Activated T-cell treated with anti-CD3 and anti-CD28 coated beads, Interleukin-2, amount 50 U/mL, for 72 hours (primary cell): ENCODE measurements at regions not wholly inside any gene's neighbourhood (a gene's known extent, or its start where the extent isn't known, plus 50 kb on each side); places are given as distances from the start of the nearest gene placed in this dataset.

Experiments used
- ATAC-seq, 2 donors: fragments of 150-1000 bp; cut with Tn5 transposase; replicated peaks in 1 of 2; 2 replicates each; pipeline ENCODE4 v1.10.0; 2021; ENCODE audit warnings: moderate library complexity in 2 of 2, mild to moderate bottlenecking in 1 of 2
- DNase-seq, 2 donors: peaks; one replicate each; pipeline ENCODE4 v3.0.0; 2021 to 2022; ENCODE audit warnings: mixed read lengths in 1 of 2
- H3K27ac Mint-ChIP-seq: one replicate; pipeline ENCODE4 v1.8.0; 2022; ENCODE audit warnings: mild to moderate bottlenecking, moderate library complexity, mixed read lengths
- H3K27me3 Mint-ChIP-seq: one replicate; pipeline ENCODE4 v1.8.0; 2022; ENCODE audit warnings: low read depth, mixed read lengths
- H3K36me3 Mint-ChIP-seq, 2 donors: one replicate each; pipeline ENCODE4 v1.8.0; 2022; ENCODE audit warnings: mixed read lengths in 2 of 2, mild to moderate bottlenecking in 1 of 2; ENCODE audit not compliant: insufficient read depth in 2 of 2
- H3K4me1 Mint-ChIP-seq: one replicate; pipeline ENCODE4 v1.8.0; 2022; ENCODE audit warnings: low read depth, mixed read lengths
- H3K4me3 Mint-ChIP-seq, 2 donors: one replicate each; pipeline ENCODE4 v1.8.0; 2022; ENCODE audit warnings: mild to moderate bottlenecking in 2 of 2, mixed read lengths in 2 of 2, moderate library complexity in 2 of 2
- H3K9me3 Mint-ChIP-seq, 2 donors: one replicate each; pipeline ENCODE4 v1.8.0; 2022; ENCODE audit warnings: mixed read lengths in 2 of 2

GRCh38 chr17:69732272-69732918, 317.9 kb downstream of the MAP2K6 start:
- Mint-ChIP-seq H3K27ac (no peak overlapping the region), H3K36me3 (no peaks in the 10 kb centered on the region), H3K9me3 (peaks cover 1 to 2% of the 10 kb centered on the region in 2 donors), H3K4me1 (no peaks in the 10 kb centered on the region), H3K4me3 (no peak overlapping the region), H3K27me3 (no peaks in the 10 kb centered on the region)
- ATAC-seq (no peak), DNase-seq (no peak)

GRCh38 chr17:69733171-69734012, 318.9 kb downstream of the MAP2K6 start:
- no peak for DNase-seq
- peaks cover 2% of the 10 kb centered on the region in 2 donors for H3K9me3 Mint-ChIP-seq

GRCh38 chr17:69734656-69735055, 320.2 kb downstream of the MAP2K6 start:
- ATAC-seq (no peak), DNase-seq (no peak)
- peaks cover 2 to 3% of the 10 kb centered on the region in 2 donors for H3K9me3 Mint-ChIP-seq
- H3K27me3 Mint-ChIP-seq = no peaks in the 10 kb centered on the region
- no peak overlapping the region for H3K27ac Mint-ChIP-seq
- no peak overlapping the region for H3K4me3 Mint-ChIP-seq
- H3K4me1 Mint-ChIP-seq = no peaks in the 10 kb centered on the region
- H3K36me3 Mint-ChIP-seq = no peaks in the 10 kb centered on the region

More at GRCh38 chr17:69733171-69734012, 318.9 kb downstream of the MAP2K6 start:
- Mint-ChIP-seq H3K36me3 (no peaks in the 10 kb centered on the region), H3K27ac (no peak overlapping the region), H3K27me3 (no peaks in the 10 kb centered on the region), H3K4me1 (no peaks in the 10 kb centered on the region), H3K4me3 (no peak overlapping the region)
- ATAC-seq = no peak

GRCh38 chr17:69735285-69735684, 320.8 kb downstream of the MAP2K6 start:
- no peaks in the 10 kb centered on the region for H3K36me3 Mint-ChIP-seq
- peaks cover 2 to 4% of the 10 kb centered on the region in 2 donors for H3K9me3 Mint-ChIP-seq
- ATAC-seq (no peak), DNase-seq (no peak)
- H3K4me1 Mint-ChIP-seq = no peaks in the 10 kb centered on the region
- no peak overlapping the region for H3K4me3 Mint-ChIP-seq
- no peak overlapping the region for H3K27ac Mint-ChIP-seq
- no peaks in the 10 kb centered on the region for H3K27me3 Mint-ChIP-seq

GRCh38 chr17:69743091-69743490, 328.6 kb downstream of the MAP2K6 start:
- DNase-seq (no peak), ATAC-seq (no peak)
- Mint-ChIP-seq H3K36me3 (peaks cover 2% of the 10 kb centered on the region in 2 donors), H3K27me3 (no peaks in the 10 kb centered on the region), H3K27ac (no peak overlapping the region), H3K4me3 (no peak overlapping the region), H3K4me1 (no peaks in the 10 kb centered on the region), H3K9me3 (peaks cover 0 to 6% of the 10 kb centered on the region in 2 donors)

GRCh38 chr17:69744512-69745070, 330.1 kb downstream of the MAP2K6 start:
- no peaks in the 10 kb centered on the region for H3K27me3 Mint-ChIP-seq
- H3K36me3 Mint-ChIP-seq = peaks cover 2% of the 10 kb centered on the region in 2 donors
- H3K9me3 Mint-ChIP-seq = peaks cover 0 to 6% of the 10 kb centered on the region in 2 donors
- no peak overlapping the region for H3K4me3 Mint-ChIP-seq
- ATAC-seq = no peak
- no peak overlapping the region for H3K27ac Mint-ChIP-seq
- H3K4me1 Mint-ChIP-seq = no peaks in the 10 kb centered on the region
- DNase-seq = no peak

- no peak overlapping the region for H3K4me3 Mint-ChIP-seq
- DNase-seq = no peak
- peaks cover 1 to 7% of the 10 kb centered on the region in 2 donors for H3K9me3 Mint-ChIP-seq
- ATAC-seq = no peak
- H3K27me3 Mint-ChIP-seq = no peaks in the 10 kb centered on the region
- no peaks in the 10 kb centered on the region for H3K36me3 Mint-ChIP-seq
- no peak overlapping the region for H3K27ac Mint-ChIP-seq
- no peaks in the 10 kb centered on the region for H3K4me1 Mint-ChIP-seq
Observed at GRCh38 chr17:69749911-69750310, 325.1 kb upstream of the KCNJ16 start.

GRCh38 chr17:69757688-69758430, 317.2 kb upstream of the KCNJ16 start:
- Mint-ChIP-seq H3K27ac (no peak overlapping the region), H3K4me1 (peaks cover 7% of the 10 kb centered on the region), H3K4me3 (no peak overlapping the region), H3K36me3 (peaks cover 0 to under 1% of the 10 kb centered on the region in 2 donors), H3K9me3 (peaks cover 0 to 3% of the 10 kb centered on the region in 2 donors), H3K27me3 (no peaks in the 10 kb centered on the region)
- no peak for ATAC-seq
- no peak for DNase-seq

GRCh38 chr17:69760562-69760961, 314.5 kb upstream of the KCNJ16 start:
- Mint-ChIP-seq H3K27me3 (no peaks in the 10 kb centered on the region), H3K4me1 (peaks cover 7% of the 10 kb centered on the region), H3K4me3 (no peak overlapping the region), H3K27ac (peak overlapping the region; percentile 23), H3K9me3 (peaks cover 0 to 3% of the 10 kb centered on the region in 2 donors), H3K36me3 (peaks cover 0 to 1% of the 10 kb centered on the region in 2 donors)
- DNase-seq = peak in 1 of 2 donors; percentile 15
- ATAC-seq = peak; percentile 83 to 87

GRCh38 chr17:69761011-69761410, 314.0 kb upstream of the KCNJ16 start:
- ATAC-seq = peak in 1 of 2 donors; percentile 10

GRCh38 chr17:69761767-69762321, 313.2 kb upstream of the KCNJ16 start:
- Mint-ChIP-seq H3K27ac (no peak overlapping the region), H3K27me3 (no peaks in the 10 kb centered on the region), H3K4me1 (peaks cover 7% of the 10 kb centered on the region), H3K9me3 (peaks cover 0 to 3% of the 10 kb centered on the region in 2 donors), H3K36me3 (peaks cover 0 to 1% of the 10 kb centered on the region in 2 donors), H3K4me3 (no peak overlapping the region)
- ATAC-seq = no peak
- no peak for DNase-seq

More at GRCh38 chr17:69761011-69761410, 314.0 kb upstream of the KCNJ16 start:
- Mint-ChIP-seq H3K4me3 (no peak overlapping the region), H3K36me3 (peaks cover 0 to 1% of the 10 kb centered on the region in 2 donors), H3K27me3 (no peaks in the 10 kb centered on the region), H3K4me1 (peaks cover 7% of the 10 kb centered on the region), H3K9me3 (peaks cover 0 to 3% of the 10 kb centered on the region in 2 donors), H3K27ac (no peak overlapping the region)
- DNase-seq = no peak

- peaks cover 7% of the 10 kb centered on the region for H3K4me1 Mint-ChIP-seq
- no peaks in the 10 kb centered on the region for H3K27me3 Mint-ChIP-seq
- ATAC-seq = no peak
Observed at GRCh38 chr17:69762359-69762758, 312.7 kb upstream of the KCNJ16 start.

More at GRCh38 chr17:69762359-69762758, 312.7 kb upstream of the KCNJ16 start:
- H3K4me3 Mint-ChIP-seq = no peak overlapping the region
- peaks cover 0 to 3% of the 10 kb centered on the region in 2 donors for H3K9me3 Mint-ChIP-seq
- no peak overlapping the region for H3K27ac Mint-ChIP-seq
- peaks cover 0 to 1% of the 10 kb centered on the region in 2 donors for H3K36me3 Mint-ChIP-seq
- DNase-seq = no peak
